Stimulated activated CD8-positive, alpha-beta memory T cell treated with anti-CD3 and anti-CD28 coated beads, Interleukin-7, amount 100 ng/mL, for 4 hours (primary cell): ENCODE measurements at regions not wholly inside any gene's neighbourhood (a gene's known extent, or its start where the extent isn't known, plus 50 kb on each side); places are given as distances from the start of the nearest gene placed in this dataset.

Experiments used
- DNase-seq, 2 donors: peaks; one replicate each; pipeline ENCODE4 v3.0.0-alpha.2; 2020; ENCODE audit warnings: low read depth in 2 of 2

DNA sequence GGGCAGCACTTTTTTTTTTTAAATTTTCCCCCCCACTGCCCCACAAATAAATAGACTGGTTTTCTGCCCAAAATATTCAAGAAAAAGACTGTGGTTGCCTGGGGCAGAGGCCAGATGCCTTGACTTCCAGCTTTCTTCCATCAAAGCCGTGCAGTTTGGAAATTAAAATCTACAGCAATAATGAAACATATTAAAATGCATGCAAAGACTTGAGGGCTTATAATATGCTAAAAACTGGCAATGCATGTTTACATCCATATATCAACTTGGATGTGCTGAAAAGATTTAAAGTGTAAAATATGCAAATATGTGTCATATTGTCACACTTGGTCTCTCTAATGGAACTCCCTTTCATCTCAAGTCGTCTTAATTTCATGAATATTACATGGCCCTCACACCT is 2036.2 kb upstream of the PIK3C3 start:
- no peak for DNase-seq

DNA sequence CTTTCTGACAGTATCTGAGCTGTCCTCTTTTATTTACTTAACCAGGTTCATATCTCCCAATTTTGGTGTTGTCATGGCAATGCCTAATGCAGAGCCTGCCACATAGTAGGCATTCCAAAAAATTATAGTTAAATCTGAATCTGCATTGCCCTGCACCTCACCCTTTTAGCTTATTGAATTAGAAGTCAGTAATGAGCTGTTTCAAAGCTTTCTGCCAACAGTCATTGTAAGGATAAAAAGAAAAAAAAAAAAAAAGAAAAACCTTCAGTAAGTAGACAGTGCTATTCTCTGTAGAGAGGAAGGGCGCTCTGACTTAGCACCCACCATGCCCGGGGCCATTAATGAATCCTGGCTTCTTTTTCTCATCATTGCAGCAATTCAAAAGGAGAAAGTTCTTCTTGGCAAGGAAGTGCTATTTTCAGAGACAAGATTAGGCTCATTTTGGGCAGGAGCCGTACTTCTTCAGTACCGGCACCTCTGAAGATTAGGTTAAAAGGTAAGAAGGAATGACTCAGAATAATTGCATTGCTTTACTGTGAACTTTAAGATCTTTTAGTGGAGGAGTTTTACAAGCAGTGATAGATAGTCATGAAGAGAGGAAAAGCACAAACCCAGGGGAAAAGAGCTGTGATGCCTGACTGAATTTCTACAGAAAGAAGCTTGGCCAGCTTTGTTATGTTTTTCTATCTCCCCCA is 2041.2 kb upstream of the PIK3C3 start:
- no peak for DNase-seq

DNA sequence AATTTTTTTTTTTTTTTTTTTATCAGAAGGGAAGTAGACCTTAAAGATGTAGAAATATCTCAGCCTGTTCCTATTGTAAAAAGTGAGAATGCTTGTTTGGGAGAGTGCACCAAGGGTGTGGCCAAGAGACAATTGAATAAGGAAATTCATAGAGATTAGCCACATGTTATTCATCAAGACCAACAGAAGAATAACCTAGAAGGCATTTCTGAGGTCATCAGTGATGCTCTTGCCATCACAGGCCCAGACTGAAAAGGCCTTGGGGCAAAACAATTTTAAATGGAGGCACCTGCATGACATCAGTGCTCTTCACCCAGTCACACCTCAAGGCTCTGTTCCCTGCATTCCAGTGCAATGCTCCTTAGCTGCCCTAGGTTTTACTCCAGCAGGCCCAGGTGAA is 2043.3 kb upstream of the PIK3C3 start:
- no peak for DNase-seq

DNA sequence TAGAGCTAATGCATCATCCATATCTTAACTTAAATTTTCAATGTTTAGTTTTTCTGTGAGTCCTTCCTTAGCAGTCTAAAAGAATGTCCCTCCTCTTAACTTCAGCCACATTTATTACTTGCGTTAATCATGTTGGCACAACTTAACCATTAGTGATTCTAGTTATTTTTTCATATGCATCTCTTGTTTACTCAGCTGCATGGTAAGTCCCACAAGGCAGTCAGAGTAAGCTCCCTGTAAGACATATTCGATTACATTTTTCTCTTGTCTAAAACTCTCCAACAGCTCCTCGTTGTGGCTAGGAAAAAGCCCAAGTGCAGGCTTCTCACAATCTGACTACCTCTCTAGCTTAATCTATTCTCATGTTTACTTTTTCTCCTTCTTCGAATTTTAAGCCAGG is 2045.3 kb upstream of the PIK3C3 start:
- no peak for DNase-seq

DNA sequence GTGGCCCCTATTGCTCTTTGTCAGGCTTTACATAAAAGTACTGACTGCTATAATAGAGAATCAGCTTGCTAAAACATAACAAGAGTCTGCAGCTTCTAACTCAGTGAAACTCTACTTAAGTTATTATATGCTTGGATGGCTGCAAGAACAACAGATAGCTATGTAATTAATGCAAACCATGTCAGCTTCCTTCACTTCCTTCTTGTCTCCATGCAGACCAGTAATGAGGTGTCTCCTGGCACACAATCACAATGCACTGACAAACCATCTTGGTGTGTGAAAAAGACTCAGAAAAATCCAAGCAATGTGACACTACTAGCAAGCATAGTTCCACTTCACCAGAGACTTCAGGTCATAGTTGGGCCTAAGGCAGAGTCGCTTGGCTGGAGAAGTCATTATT is 2068.9 kb upstream of the PIK3C3 start:
- no peak for DNase-seq

DNA sequence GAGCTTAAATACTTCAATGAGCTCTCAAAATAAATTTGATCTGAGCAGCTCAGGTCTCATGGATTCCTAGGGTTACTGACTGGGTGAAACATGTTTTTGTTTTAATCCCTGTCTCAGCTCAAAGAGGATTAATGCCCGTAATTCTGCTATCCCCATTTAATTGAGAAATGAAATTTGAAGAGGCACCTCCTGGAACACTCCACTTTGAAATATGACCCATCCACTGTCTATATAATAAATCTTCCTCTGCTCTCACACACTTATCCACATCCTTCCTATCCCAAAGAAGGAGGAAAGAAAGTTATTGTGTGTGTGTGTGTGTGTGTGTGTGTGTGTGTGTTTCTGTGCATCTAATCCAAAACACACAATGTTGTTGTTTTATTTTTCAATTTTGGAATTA is 2082.4 kb upstream of the PIK3C3 start:
- no peak for DNase-seq

DNA sequence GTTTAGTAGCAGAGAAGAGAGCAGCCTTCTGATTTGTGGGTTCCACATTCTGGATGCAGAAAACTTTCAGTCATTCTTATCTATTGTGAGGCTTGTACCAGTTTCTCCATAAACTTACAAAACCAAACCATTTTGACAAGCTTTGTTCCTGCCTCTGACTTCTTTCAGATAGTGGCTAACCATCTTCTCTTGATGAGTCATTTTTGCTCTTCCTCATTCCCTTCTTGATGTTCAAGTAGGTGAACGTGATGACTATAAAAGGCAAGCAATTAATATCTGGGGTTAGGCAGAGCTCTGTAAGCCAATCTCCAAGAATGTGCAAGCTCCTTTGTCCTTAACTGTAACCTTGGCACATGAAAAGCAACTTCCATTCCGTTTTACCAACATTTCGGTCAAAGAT is 2083.1 kb upstream of the PIK3C3 start:
- no peak for DNase-seq

DNA sequence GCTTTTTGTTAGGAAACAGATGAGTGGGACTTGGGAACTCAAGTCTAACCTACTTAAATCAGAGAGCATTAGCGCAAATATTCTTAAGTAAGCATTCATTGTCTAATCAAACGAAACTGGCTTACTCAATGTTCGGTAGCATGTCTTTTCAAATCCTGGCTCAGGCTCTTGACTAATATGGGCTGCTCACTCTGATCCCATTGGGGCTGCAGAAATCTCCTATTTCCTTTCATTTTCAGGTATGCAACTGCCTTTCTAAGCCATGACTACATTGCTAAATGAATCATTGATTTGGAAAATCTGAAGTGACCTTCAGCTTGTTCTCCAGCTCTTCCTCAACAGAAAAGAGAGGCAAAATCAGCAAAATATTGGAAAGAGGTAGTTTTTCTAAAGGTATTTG is 2084.4 kb upstream of the PIK3C3 start:
- no peak for DNase-seq

DNA sequence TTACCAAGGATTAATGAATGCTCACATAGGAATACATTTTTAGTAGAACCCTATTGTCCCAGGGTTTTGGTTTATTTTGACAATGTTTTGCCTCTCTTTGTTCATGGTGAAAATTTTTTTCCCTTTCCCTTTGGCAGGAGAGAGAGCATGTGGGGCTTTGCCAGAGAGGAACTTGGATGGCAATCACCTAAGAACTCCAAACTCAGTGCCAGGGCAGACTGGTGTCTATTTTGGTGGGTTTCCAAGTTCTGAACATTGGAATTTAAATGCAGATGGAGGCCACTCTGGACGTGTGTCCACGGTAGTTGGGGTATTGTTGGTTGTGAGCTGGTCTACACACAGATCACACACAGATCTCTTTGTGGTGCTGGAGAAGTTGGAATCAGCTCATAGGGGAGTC is 2091.1 kb upstream of the PIK3C3 start:
- no peak for DNase-seq

DNA sequence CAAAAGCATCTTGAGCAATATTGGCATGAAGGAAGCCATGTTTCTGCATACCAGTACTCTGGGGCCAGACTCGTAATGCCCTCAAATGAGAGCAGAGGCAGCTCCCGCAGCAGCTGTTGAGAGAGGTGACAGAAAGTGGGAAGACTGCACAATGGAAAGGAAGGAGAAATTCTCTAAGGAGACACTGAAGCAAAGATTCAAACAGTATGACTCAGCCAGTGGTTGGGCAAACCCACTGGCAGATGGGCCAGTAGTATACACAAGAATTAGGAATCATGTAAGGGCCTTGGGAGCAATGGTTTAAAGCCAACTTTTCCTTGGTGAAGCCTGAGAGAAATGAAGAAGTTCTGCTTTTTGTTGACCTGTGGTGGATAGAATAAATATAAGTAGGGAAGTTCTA is 2092.7 kb upstream of the PIK3C3 start:
- no peak for DNase-seq

DNA sequence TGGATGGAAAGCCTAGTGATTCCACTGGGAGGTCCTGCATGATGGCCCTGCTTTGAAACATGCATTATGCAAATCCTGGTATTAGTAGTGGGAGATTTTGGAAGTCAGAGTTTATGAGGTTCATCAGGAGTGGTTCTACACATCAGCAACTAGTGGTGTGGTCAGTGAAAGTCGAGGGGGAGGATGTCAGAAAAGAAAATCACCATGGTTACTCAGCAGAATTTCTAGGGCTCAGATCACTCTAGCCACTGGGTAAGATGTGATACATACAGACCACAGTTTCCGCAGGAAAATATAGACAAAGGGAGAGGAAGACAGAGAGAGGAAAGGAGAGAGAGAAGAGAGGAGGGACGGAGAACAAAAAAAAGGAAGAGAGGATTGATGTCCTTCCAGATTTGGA is 2100.7 kb upstream of the PIK3C3 start:
- no peak for DNase-seq

DNA sequence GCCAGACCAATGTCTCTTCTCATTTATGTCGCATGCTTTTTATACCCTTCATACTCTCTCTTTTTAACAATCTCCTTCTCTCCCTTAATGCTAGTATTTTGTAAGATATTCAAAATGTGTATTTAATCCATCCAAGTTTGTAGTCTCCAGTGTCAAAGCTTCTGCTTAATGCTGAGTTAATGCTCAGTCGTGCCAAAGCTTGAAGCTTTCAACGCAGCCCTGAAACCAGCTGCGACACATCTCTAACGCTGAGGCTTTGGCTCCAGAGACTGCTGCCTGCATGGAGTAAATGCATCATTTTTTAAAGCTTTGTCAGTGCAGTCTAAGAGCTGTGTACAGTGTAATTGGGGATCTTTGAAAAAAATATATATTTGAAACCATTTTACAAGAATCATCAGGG is 2108.8 kb upstream of the PIK3C3 start:
- no peak for DNase-seq

DNA sequence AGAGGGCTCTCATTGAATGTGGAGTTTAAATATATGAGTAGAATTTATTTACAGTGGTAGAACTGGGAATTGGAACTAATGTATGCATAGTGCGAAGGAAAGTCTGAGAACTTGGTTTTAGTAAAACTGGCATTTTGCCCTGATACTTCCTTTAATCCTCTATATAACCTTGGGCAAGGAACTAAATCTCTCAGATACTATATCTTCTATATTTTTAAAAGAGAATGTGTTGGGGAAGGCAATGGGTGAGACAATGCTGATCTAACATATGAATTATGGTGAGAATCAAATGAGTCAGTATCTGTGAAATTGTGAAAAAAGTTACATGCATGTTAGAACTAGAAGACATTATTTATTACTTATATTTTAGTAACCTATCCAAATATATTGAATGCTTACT is 2109.4 kb upstream of the PIK3C3 start:
- DNase-seq, result no peak

DNA sequence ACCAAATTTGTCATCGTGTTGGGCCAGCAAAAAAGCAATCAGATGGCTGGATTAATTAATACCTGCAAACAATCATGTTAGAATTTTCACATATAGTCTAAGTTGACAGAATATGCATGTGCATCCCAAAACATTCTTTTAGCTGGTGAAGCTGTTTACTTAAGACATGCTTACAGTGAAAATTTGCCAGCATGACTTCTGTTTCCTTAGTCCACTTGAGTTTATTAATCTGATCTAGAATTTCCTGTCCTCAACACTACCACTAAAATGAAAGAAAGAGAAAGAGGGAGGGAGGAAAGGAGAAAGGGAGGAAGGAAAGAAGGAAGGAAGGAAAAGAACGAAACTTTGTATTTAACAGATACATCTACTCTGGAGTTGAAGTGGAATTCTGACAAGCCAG is 2109.9 kb upstream of the PIK3C3 start:
- DNase-seq, result no peak

DNA sequence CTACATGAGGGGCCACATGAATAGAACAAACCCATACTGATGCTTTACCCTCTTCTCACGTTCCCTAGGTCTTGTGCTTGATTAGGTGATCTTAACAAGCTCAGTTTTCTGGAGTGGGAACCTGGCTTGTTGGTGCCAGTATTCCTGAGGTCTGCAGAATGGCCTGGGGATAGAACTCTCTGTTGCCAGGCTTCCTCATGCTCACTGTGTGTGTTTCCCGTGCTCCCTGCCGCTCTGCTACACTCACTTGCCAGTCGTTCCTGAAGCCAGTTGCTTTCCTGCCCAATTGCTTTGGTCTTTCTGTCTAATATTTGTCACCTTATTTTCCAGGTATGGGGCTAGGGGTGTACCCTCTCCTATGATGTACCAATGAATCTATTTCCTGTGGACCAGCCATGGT is 2111.5 kb upstream of the PIK3C3 start:
- no peak for DNase-seq

DNA sequence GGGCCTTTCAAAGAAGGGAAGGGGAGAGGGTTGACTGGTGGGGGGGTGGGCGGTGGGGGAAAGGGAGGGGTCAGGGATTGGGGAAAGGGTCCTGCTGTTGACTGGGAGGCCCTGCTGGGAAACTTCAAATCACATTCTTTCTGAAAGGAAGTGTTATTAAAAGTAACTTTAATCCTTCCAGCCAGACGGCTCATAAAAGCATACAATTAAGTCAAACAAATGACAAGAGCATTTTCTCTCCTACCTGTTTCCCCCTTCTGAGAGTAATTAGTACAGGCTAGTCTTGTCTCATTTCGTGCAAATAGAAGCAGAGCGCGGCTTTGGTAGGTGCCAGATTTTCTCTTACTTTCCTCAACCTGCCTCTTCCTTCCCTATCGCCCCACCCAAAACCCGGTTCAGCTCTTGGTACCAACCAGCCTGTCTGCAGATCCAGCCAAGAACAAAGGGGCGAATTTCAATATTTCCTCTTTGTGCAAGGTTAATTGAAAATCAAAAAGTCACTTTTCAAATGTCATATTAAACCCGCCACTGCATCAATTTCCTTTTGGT is 2112.6 kb upstream of the PIK3C3 start:
- DNase-seq, result no peak

DNA sequence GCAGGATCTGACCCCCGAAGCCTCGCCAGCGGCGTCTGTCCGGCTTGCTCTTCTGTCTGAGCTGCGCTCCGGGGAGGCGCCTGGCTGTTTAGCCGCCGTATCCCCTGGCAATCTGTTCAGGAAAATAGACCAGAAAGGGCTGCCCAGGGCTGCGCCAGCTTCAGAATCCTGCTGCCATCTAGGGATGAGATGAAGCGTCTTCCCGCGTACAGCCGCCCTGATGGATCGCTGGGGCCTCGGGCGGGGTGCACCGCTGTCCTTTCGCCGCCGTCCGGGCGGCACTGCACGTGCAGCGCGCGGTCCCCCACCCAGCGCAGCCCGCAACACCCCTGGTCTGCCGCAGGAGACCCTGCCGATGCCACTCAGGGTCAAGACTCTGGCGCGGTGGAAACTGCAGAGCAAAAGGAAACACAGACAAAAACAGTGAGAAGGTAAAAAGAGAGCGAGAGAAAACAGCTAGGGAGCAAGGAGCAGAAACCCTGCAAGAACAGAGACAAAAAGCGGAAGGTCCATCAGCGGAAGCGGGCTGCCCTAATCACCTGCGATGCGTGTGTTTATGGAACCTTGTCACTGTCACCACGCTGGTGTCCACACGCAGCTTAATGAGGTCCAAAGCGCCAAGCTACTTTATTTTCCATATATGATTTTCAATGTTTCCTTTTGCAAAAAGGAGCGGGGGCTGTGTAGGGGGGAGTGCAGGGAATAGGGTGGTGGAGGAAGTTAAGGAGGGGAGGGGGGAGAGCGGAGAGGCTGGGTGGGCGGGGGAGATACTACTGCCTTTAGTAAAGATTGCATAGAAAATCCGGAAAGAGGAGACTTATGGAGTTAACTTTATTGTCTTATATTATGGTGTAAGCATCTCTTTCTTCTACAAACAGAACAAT is 2113.3 kb upstream of the PIK3C3 start:
- DNase-seq, result no peak

DNA sequence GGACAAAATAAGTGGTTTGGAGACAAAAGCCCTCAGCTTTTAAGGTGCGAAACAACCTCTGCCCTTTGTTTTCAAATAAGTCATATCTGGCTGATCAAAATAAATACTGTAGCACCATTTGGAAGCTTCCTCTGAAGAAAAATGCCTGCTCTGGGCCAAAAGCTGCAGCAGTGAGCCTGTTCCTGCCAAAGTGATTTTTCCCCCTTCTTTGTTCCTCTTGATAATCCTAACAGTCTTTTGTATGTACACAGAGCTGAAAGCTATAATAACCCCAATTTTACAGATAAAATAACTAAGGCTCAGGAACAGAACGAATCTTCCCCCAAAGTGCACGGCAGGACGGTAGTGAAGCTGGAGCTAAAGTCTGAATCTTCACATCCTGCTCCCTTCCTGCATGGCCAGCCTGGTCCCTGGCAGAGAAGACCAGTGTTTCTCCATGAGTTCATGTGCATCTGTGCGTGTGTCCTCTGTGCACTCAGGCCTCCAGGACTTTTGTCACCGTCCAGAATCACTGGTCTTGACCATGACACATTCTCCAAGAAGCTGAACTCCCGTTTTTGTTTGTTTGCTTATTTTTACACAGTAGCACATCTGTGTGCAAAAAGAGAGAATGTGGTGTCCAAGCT is 2114.1 kb upstream of the PIK3C3 start:
- no peak for DNase-seq

DNA sequence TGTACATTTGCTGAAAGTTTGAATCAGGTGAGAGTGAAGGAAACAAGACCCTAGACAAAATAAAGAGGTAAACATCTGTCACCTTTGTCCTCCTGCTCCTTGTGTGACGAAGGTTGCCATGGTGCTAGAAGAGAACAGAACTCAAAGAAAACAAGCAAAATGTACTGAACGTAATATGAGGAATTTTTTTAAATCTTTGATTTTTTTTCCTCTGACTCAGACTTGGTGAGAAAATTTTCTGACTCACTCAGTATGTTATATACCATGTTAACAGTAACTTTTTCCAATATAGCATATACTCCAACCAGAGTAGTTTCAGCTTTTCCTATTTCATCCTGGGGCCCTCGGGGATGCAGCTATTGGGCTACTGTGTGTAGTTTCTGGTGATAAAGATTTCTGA is 2114.6 kb upstream of the PIK3C3 start:
- DNase-seq, result no peak

DNA sequence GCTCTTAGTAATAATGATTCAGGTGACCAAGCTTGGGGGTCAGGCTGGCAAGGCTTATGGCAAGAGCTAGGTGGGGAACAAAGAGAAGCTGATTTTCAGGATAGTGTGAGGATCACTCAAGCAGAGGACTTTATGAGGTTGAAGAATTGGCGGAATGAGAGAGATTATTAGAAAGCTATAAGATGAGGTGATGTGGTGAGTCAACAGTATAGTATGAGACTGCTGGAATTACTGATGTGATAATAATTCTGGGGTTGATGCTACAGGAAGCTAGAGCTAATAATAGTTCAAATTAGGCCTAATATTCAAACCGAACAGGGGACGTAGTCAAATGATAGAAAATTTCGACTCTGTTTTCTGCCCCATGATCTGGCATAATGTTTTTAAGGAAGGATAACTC is 2115.3 kb upstream of the PIK3C3 start:
- DNase-seq, result no peak

DNA sequence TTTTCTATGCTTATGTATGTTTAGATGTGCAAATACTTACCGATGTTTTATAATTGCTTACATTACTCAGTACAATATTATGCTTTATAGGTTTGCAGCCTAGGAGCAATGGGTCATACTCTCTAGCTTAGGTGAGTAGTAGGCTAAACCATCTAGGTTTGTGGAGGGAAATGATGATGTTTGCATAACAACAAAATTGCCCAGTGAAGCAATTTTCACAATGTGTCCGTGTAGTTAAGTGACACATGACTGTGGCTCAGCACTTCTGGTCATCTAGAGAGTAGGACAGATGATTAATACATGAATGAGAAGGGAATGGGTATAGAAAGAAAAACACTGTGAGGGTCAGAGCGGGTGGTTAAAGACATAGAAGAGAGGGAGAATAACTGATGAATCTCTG is 2116.2 kb upstream of the PIK3C3 start:
- no peak for DNase-seq

DNA sequence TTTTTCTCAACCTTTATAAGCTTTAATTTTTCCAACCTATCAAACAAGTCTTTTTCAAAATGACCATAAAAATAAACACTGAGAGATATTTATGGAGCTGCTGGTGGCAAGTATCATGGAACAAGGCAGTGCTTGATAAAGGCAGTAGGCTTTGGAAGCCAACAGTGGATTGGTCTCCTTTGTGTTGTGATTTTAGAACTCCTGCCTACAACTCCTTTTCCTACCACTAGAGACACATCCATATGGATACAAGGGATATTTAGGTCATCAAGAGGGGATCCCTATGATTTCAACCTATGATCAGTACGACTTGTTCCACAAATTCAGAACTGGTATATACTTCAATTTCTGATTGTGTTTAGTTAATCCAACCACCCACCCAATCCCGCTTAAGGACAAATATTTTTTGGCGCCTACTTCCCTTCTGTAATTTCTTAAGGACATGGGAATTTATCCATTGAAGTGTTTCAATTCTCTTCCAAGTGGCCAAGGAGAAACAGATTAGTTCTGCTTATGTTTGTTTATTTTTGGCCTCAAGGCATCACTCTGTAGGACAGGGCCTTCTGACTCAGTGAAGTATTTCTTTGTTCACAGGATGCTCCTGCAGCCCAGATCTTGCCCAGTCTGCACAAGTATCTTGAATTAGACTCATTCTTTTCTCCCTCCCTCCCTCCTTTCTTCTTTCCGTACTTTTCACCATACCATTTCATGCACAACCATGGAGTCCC is 2119.6 kb upstream of the PIK3C3 start:
- DNase-seq, result no peak
